Lower leg skin (tissue), 3 donors: ENCODE measurements at regions not wholly inside any gene's neighbourhood (a gene's known extent, or its start where the extent isn't known, plus 50 kb on each side); places are given as distances from the start of the nearest gene placed in this dataset.

Experiments
- CTCF ChIP-seq, 3 donors: fragments of 450-650 bp; IDR thresholded peaks; one replicate each; pipeline ENCODE4 v1.5.1; 2016; ENCODE audit warnings: antibody characterized with exemption in 3 of 3, mild to moderate bottlenecking in 3 of 3, moderate library complexity in 2 of 3
- POLR2A ChIP-seq, 2 donors: fragments of 450-650 bp; IDR thresholded peaks; one replicate each; pipeline ENCODE4 v1.6.1; 2016 to 2017; ENCODE audit warnings: antibody characterized with exemption in 2 of 2, mild to moderate bottlenecking in 1 of 2, moderate library complexity in 1 of 2

DNA sequence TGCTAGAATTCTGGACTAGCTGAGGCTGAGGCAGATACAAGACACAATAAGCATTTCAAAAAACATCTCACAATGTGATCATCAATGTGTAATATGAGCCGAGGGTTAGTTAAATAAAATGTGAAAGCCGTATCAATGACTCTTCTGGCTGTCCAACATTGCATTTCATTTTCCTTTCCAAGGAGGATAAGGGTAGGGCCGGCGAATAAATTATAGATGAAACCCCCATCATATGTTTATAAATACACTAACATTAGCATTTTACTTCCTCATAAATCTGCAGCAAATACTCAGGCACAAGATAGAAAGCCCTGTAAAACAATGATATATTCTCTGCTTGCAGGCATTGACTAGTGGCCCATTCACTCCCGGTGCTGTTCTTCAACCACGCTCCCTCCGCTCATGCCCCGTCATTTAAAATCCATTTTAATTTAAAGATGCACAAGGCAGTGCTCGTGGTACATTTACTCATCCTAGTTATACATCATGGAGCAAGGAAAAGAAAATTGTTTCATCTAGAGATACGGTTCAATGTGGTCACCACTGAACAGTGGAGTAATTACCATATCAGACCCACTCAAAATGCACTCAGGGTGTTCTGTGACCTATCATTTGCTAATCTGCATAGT lies 59.9 kb upstream of the RCN1 start:
- no peak for TF ChIP-seq CTCF (IDR thresholded peaks at IDR 0.05)
- TF ChIP-seq POLR2A (IDR thresholded peaks at IDR 0.05) = no peak
